ENCODE measurements at regions not wholly inside any gene's neighbourhood (a gene's known extent, or its start where the extent isn't known, plus 50 kb on each side); places are given as distances from the start of the nearest gene placed in this dataset.

GRCh38 chr3:28972921-28973320, 307.9 kb upstream of the RBMS3 start:
- TF ChIP-seq POLR2A (IDR thresholded peaks at IDR 0.05) = no peak
- TF ChIP-seq CTCF (IDR thresholded peaks at IDR 0.05) = no peak

Data from transverse colon (tissue), 3 donors.